BLaER1 (cell line): ENCODE measurements at regions not wholly inside any gene's neighbourhood (a gene's known extent, or its start where the extent isn't known, plus 50 kb on each side); places are given as distances from the start of the nearest gene placed in this dataset.
"Not testable (repeated sequence)": the region's sequence is repeated elsewhere in the genome, so short reads cannot be mapped to it uniquely, and the experiment has no call there.

Experiments
- H3K27ac ChIP-seq: shearing (Covaris generic); formaldehyde crosslinking; 2 replicates; pipeline ENCODE4 v1.8.1; 2022
- H3K27me3 ChIP-seq: shearing (Covaris generic); formaldehyde crosslinking; 2 replicates; pipeline ENCODE4 v1.8.1; 2022
- H3K36me3 ChIP-seq: shearing (Covaris generic); formaldehyde crosslinking; 2 replicates; pipeline ENCODE4 v1.8.1; 2022
- H3K4me1 ChIP-seq: shearing (Covaris generic); formaldehyde crosslinking; 2 replicates; pipeline ENCODE4 v1.8.1; 2022
- H3K4me2 ChIP-seq: shearing (Covaris generic); formaldehyde crosslinking; 2 replicates; pipeline ENCODE4 v1.8.1; 2022
- H3K4me3 ChIP-seq: shearing (Covaris generic); formaldehyde crosslinking; 2 replicates; pipeline ENCODE4 v1.8.1; 2022
- H3K9ac ChIP-seq: shearing (Covaris generic); formaldehyde crosslinking; 2 replicates; pipeline ENCODE4 v1.8.1; 2022
- H3K9me3 ChIP-seq: shearing (Covaris generic); formaldehyde crosslinking; 2 replicates; pipeline ENCODE4 v1.8.1; 2022
- H4K20me1 ChIP-seq: shearing (Covaris generic); formaldehyde crosslinking; 2 replicates; pipeline ENCODE4 v1.8.1; 2022
- Cebpa-rat ChIP-seq: shearing (Covaris generic); IDR thresholded peaks from 2 replicates; pipeline ENCODE4 v1.8.1; 2022

DNA sequence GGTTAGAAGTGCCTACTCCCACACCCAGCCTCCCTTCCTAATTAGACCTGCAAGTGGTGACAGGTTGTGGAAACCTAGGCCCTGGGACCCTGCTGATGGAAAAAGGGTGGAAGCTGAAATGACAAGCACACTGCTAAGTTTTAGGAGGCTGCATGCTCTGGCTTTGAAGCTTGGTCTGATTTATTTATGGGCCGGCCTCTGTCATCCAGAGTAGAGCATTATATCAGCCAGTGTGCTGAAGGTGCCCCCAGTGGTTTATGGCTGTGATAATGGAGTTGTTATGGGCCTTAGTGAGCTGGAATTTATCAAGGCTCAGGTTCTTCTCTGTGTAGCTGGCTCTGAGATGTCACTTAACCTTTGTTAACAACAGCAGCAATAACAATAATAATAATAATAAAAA, 142.6 kb downstream of the UTP18 start:
- H3K27me3 ChIP-seq = no peaks in the 10 kb centered on the region
- no peaks in the 10 kb centered on the region for H4K20me1 ChIP-seq
- no peak overlapping the region for H3K4me2 ChIP-seq
- TF ChIP-seq Cebpa-rat = no peak
- no peaks in the 10 kb centered on the region for H3K4me1 ChIP-seq
- no peak overlapping the region for H3K9ac ChIP-seq
- no peaks in the 10 kb centered on the region for H3K36me3 ChIP-seq
- no peak overlapping the region for H3K4me3 ChIP-seq
- no peaks in the 10 kb centered on the region for H3K9me3 ChIP-seq
- no peak overlapping the region for H3K27ac ChIP-seq

DNA sequence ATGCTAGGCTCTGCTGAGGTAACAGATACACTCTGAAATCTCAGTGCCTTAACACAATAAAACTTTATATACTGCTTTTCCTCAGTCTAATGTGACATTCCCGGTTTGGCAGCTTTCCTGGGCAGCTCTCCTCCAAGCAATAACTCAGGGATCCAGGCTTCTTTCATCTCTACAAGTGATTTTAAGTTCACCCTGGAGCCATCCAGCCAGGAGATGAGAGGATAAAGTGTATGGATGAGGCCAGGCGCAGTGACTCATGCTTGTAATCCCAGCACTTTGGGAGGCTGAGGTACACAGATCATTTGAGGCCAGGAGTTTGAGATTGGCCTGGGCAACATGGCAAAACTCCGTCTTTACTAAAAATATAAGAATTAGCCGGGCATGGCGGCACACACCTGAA, 147.2 kb downstream of the UTP18 start:
- no peaks in the 10 kb centered on the region for H3K27me3 ChIP-seq
- H3K4me3 ChIP-seq = no peak overlapping the region
- H4K20me1 ChIP-seq = no peaks in the 10 kb centered on the region
- no peak overlapping the region for H3K27ac ChIP-seq
- H3K4me1 ChIP-seq = no peaks in the 10 kb centered on the region
- no peak overlapping the region for H3K4me2 ChIP-seq
- no peak for TF ChIP-seq Cebpa-rat
- H3K36me3 ChIP-seq = no peaks in the 10 kb centered on the region
- no peaks in the 10 kb centered on the region for H3K9me3 ChIP-seq
- no peak overlapping the region for H3K9ac ChIP-seq

DNA sequence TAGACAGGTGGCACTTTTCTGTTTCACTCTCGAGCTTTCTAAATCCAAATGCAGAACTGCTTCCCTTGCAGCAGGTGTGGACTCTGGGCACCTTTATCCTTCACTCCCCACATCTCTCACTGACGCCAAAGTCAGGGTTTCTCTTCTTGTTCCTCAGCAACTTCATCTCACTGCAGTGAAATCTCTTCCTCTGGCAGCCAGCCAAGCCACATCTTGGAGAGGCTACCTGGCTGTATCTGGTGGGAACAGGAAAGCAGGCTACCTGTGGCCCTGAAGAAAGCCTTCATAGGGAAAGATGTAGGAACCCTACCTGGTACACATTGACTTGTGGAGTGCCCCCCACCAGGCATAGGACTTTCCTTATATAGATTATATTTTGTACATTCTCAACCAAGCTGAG, 159.1 kb downstream of the UTP18 start:
- Histone ChIP-seq H3K9ac (no peak overlapping the region), H3K4me2 (no peak overlapping the region), H4K20me1 (no peaks in the 10 kb centered on the region), H3K27ac (no peak overlapping the region), H3K36me3 (no peaks in the 10 kb centered on the region), H3K4me3 (no peak overlapping the region), H3K4me1 (no peaks in the 10 kb centered on the region), H3K27me3 (no peaks in the 10 kb centered on the region), H3K9me3 (no peaks in the 10 kb centered on the region)
- TF ChIP-seq Cebpa-rat = no peak

DNA sequence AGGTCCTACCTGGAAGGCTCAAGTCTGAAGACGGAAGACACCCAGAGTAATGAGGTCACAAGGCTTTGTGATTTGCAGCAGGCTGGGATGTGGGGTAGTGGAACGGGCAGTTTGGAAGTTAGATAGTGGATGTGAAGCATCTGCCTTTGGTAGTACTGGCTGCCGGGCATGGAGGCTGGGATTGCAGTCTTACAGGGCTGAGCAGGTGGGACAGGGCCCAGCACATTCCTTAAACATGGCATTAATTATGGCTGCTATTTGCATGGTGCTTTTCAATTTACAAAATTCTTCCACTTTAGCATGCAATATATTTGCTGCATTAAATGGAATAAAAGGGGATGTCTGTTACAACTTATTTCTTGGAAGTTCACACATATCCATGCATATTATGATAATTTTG, 161.2 kb downstream of the UTP18 start:
- Histone ChIP-seq H3K4me3 (no peak overlapping the region), H3K4me2 (no peak overlapping the region), H3K9me3 (no peaks in the 10 kb centered on the region), H3K36me3 (no peaks in the 10 kb centered on the region), H4K20me1 (no peaks in the 10 kb centered on the region), H3K4me1 (no peaks in the 10 kb centered on the region), H3K27ac (no peak overlapping the region), H3K9ac (no peak overlapping the region), H3K27me3 (no peaks in the 10 kb centered on the region)
- TF ChIP-seq Cebpa-rat = no peak

DNA sequence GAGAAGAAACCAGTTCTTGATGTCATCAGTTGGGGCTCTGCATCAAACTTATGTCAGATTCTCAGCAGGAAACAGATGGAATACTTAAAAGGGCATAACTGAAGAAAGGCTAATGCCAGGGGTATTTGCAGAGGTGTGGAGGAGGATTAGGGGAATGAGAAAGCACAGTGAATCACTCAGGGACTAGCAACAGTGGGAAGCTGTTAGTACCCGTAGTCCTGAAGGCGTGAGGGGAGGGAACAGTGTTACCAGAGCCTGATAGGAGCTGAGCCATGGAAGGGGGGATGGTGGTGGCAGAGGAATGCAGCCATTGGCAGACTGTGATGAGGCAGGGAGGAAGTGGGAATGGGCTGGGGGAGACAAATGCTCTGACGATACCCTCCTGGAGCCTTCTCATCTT, 162.3 kb downstream of the UTP18 start:
- Histone ChIP-seq H3K4me2 (no peak overlapping the region), H3K27ac (no peak overlapping the region), H3K9ac (no peak overlapping the region), H3K4me3 (no peak overlapping the region), H3K27me3 (no peaks in the 10 kb centered on the region), H3K9me3 (no peaks in the 10 kb centered on the region), H3K4me1 (peaks cover 7% of the 10 kb centered on the region), H4K20me1 (no peaks in the 10 kb centered on the region), H3K36me3 (no peaks in the 10 kb centered on the region)
- no peak for TF ChIP-seq Cebpa-rat

DNA sequence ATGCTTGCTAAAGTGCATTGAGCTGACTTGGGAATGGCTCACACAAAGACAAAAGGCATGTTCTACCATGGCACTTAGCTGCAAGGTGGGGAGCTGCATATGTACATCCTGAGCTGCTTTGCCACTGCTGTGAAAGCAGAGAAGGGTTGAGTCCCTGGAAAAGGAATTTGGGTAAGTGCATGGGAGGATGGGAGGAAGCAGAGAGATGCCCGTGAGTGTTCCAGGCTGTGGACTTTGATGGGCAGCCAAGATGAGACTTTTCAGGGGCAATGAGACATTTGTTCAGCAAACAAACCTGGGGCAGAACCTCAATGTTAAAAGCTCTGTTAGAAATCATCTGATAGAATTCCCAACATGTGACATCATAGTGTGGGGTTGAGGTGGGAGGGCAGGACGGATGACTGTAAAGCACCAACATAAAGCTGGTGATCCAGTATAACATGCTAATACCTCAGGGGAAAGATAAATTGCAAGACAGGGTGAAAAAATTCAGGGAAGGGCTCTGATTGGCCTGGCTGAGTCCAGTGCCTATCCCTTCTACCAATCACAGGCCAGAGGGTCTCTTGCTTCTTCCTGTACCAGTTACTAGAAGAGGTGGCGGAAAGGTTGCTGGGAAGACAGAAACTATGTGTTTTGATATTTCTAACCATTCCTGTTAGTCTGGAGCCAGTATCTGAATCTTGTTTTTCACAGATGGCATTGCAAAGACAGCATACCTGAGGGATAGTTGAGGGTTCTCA, 163.2 kb downstream of the UTP18 start:
- H3K27ac ChIP-seq = no peak overlapping the region

DNA sequence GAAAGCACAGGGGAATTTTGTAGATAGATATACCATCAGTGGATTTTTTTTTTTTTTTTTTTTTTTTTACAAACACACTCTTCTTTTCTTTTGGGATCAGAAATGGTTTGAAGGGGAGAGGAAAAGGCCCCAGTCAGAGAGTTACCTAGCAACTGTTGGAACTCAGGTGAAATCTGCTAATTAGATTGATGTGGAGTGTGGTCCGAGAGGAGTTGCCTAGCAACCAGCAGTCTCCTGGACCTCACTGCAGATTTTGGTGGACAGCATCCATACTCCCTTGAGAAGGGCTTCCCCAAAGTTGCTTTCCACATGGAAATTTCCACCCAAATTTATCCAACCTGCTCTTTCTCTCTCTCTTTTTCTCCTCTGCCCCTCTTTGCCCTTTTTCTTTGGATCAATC, 165.4 kb downstream of the UTP18 start:
- TF ChIP-seq Cebpa-rat = no peak
- H3K27me3 ChIP-seq = no peaks in the 10 kb centered on the region
- peaks cover 20% of the 10 kb centered on the region for H3K4me1 ChIP-seq
- H4K20me1 ChIP-seq = no peaks in the 10 kb centered on the region
- no peak overlapping the region for H3K9ac ChIP-seq
- no peak overlapping the region for H3K27ac ChIP-seq
- H3K36me3 ChIP-seq = no peaks in the 10 kb centered on the region
- no peaks in the 10 kb centered on the region for H3K9me3 ChIP-seq
- H3K4me3 ChIP-seq = no peak overlapping the region
- H3K4me2 ChIP-seq = no peak overlapping the region

More for the DNA sequence above, 163.2 kb downstream of the UTP18 start:
- H3K36me3 ChIP-seq = no peaks in the 10 kb centered on the region
- H4K20me1 ChIP-seq = no peaks in the 10 kb centered on the region
- no peak overlapping the region for H3K4me3 ChIP-seq
- H3K27me3 ChIP-seq = no peaks in the 10 kb centered on the region
- no peak overlapping the region for H3K4me2 ChIP-seq
- no peak overlapping the region for H3K9ac ChIP-seq
- H3K9me3 ChIP-seq = no peaks in the 10 kb centered on the region
- TF ChIP-seq Cebpa-rat = no peak
- peaks cover 17% of the 10 kb centered on the region for H3K4me1 ChIP-seq

DNA sequence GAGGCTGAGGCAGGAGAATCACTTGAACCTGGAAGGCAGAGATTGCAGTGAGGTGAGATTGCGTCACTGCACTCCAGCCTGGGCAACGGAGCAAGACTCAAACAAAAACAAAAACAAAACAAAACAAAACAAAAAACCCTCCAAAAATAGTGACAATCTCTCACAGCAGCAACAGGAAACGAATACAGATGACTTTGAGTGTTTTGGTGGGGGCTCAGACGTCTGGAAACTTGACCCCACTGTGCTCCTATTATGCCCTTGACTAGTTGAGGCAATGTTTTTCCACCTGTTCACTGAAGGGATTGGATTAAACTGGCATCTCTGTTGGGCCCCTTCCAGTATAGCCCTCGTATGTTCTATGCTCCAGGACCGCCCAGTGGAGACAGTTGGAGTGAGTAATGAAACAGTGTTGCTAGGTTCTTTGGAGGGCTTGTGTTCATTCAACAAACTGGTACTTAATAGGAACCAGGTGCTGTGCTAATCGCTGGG, 167.0 kb downstream of the UTP18 start:
- TF ChIP-seq Cebpa-rat = 0 out of 2 replicates have a peak, but pooled peaks have one; percentile 51
- Histone ChIP-seq H3K4me1 (peaks cover 20% of the 10 kb centered on the region), H3K27me3 (no peaks in the 10 kb centered on the region), H3K4me3 (no peak overlapping the region), H3K36me3 (no peaks in the 10 kb centered on the region), H3K4me2 (peak overlapping the region; percentile 39), H3K9me3 (no peaks in the 10 kb centered on the region), H3K9ac (no peak overlapping the region), H4K20me1 (no peaks in the 10 kb centered on the region), H3K27ac (no peak overlapping the region)

DNA sequence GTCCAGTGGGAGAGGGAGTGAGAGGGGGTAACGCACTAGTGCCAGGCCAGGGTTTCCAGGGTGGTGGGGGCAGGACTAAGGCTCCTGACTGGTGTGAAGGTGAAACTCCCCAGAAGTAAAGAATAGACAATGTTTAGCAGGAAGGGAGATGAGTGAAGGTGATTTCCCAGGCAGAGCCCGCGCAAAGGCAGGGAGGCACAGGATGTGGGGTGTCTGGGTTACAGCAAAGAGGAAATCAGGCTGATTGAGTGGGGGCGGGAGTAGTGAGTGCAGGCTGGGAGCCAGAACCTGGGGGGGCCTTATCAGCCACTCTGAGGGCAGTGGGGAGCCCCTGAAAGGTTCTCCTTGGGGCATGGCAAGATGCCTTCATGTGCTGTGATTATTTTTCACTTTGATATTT, 167.5 kb downstream of the UTP18 start:
- peak overlapping the region; percentile 39 for H3K4me2 ChIP-seq
- no peak overlapping the region for H3K27ac ChIP-seq
- H3K9me3 ChIP-seq = no peaks in the 10 kb centered on the region
- TF ChIP-seq Cebpa-rat = no peak
- H3K36me3 ChIP-seq = no peaks in the 10 kb centered on the region
- no peaks in the 10 kb centered on the region for H3K27me3 ChIP-seq
- peaks cover 20% of the 10 kb centered on the region for H3K4me1 ChIP-seq
- no peaks in the 10 kb centered on the region for H4K20me1 ChIP-seq
- H3K4me3 ChIP-seq = no peak overlapping the region
- H3K9ac ChIP-seq = no peak overlapping the region

DNA sequence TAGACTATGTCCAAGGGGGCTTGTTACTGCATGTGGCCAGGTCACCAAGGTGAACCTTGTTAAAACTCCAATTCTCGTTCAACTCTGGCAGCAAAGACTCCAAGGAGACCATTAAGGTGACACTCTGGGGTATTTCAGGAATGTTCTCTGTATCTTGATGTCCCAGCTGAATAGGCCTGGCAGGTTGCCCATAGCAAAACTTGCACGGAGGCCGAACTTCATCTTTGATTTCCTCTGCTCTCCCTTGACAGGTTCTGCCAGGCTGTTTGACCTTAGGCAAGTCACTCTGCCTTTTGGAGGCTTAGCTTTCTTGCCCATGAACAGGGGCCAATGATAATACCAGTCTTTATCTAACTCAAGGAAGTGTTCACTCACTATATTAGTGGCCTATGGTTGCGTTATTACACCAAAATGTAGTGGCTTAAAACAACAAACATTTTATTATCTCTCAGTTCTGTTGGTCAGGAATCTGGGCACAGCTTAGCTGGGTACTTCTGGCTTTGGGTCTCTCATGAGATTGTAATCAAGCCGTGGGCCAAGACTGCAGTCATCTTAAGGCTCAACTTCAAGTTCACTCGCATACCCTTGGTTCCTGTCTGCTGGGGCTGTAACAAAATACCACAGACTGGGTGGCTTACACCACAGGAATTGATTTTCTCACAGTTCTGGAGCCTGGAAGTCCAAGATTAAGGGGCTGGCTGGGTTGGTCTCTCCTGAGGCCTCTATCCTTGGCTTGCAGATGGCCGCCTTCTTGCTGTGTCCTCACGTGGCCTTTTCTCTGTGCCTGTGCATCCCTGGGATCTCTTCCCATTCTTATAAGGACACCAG, 168.5 kb downstream of the UTP18 start:
- no peaks in the 10 kb centered on the region for H3K27me3 ChIP-seq
- no peak overlapping the region for H3K4me3 ChIP-seq
- H3K36me3 ChIP-seq = no peaks in the 10 kb centered on the region
- no peak overlapping the region for H3K9ac ChIP-seq
- TF ChIP-seq Cebpa-rat = no peak
- no peaks in the 10 kb centered on the region for H4K20me1 ChIP-seq
- H3K4me1 ChIP-seq = peaks cover 20% of the 10 kb centered on the region
- H3K9me3 ChIP-seq = no peaks in the 10 kb centered on the region
- no peak overlapping the region for H3K27ac ChIP-seq
- H3K4me2 ChIP-seq = no peak overlapping the region

DNA sequence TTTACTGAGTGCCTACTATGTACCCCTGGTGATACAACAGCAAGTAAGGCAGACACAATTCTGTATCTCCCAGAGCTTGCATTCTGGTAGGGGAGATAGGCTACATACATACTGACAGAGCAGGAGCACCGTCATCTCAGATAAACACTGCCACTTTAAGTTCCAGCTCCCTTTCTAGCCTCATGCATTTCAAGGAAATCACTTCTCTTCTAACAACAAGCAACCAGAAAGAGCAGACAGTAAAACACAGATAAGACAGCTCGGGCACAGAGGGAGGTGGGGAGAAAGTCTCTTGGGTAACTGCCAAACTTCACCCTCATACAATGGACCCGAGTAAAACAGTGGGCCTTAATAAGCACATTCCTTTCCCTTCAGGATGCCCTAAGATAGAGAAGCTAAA, 169.6 kb downstream of the UTP18 start:
- H3K4me2 ChIP-seq, H3K9me3 ChIP-seq, H3K9ac ChIP-seq, H3K4me3 ChIP-seq, H3K36me3 ChIP-seq, H3K27ac ChIP-seq, H4K20me1 ChIP-seq, H3K27me3 ChIP-seq: not testable (repeated sequence)
- H3K4me1 ChIP-seq = peaks cover 20% of the 10 kb centered on the region
